ENCODE measurements at regions not wholly inside any gene's neighbourhood (a gene's known extent, or its start where the extent isn't known, plus 50 kb on each side); places are given as distances from the start of the nearest gene placed in this dataset.

- DNase-seq (ENCODE audit: low spot score), result no peak
Observed at GRCh38 chr17:13933441-13934276, 135.6 kb upstream of the COX10 start.

- no peak for DNase-seq (ENCODE audit: low spot score)
Observed at GRCh38 chr17:13939222-13939621, 130.1 kb upstream of the COX10 start.

GRCh38 chr17:13940858-13941665, 128.2 kb upstream of the COX10 start:
- no peak for DNase-seq (ENCODE audit: low spot score)

GRCh38 chr17:13941781-13942180, 127.5 kb upstream of the COX10 start:
- DNase-seq (ENCODE audit: low spot score), result no peak

GRCh38 chr17:13943909-13944308, 125.4 kb upstream of the COX10 start:
- DNase-seq (ENCODE audit: low spot score), result no peak

GRCh38 chr17:13947499-13947898, 121.8 kb upstream of the COX10 start:
- no peak for DNase-seq (ENCODE audit: low spot score)

- no peak for DNase-seq (ENCODE audit: low spot score)
Observed at GRCh38 chr17:13952009-13952750, 117.1 kb upstream of the COX10 start.

- no peak for DNase-seq (ENCODE audit: low spot score)
Observed at GRCh38 chr17:13953841-13954240, 115.5 kb upstream of the COX10 start.

GRCh38 chr17:13957636-13958035, 111.7 kb upstream of the COX10 start:
- no peak for DNase-seq (ENCODE audit: low spot score)

- no peak for DNase-seq (ENCODE audit: low spot score)
Observed at GRCh38 chr17:13958773-13959172, 110.5 kb upstream of the COX10 start.

- no peak for DNase-seq (ENCODE audit: low spot score)
Observed at GRCh38 chr17:13961265-13961664, 108.0 kb upstream of the COX10 start.

- no peak for DNase-seq (ENCODE audit: low spot score)
Observed at GRCh38 chr17:13962716-13963240, 106.5 kb upstream of the COX10 start.

GRCh38 chr17:13967416-13967815, 101.9 kb upstream of the COX10 start:
- DNase-seq (ENCODE audit: low spot score), result no peak

GRCh38 chr17:13970531-13970930, 98.8 kb upstream of the COX10 start:
- DNase-seq (ENCODE audit: low spot score), result no peak

GRCh38 chr17:13973960-13974651, 95.2 kb upstream of the COX10 start:
- DNase-seq (ENCODE audit: low spot score), result no peak

GRCh38 chr17:13977837-13978236, 91.5 kb upstream of the COX10 start:
- DNase-seq (ENCODE audit: low spot score), result no peak

GRCh38 chr17:13978478-13978877, 90.8 kb upstream of the COX10 start:
- no peak for DNase-seq (ENCODE audit: low spot score)

GRCh38 chr17:13981881-13982280, 87.4 kb upstream of the COX10 start:
- no peak for DNase-seq (ENCODE audit: low spot score)

GRCh38 chr17:13984956-13985355, 84.3 kb upstream of the COX10 start:
- DNase-seq (ENCODE audit: low spot score), result no peak

GRCh38 chr17:13986855-13987254, 82.4 kb upstream of the COX10 start:
- DNase-seq (ENCODE audit: low spot score), result no peak

- DNase-seq (ENCODE audit: low spot score), result no peak
Observed at GRCh38 chr17:13989138-13989537, 80.2 kb upstream of the COX10 start.

GRCh38 chr17:13993106-13993505, 76.2 kb upstream of the COX10 start:
- DNase-seq (ENCODE audit: low spot score), result no peak
